ENCODE measurements at regions not wholly inside any gene's neighbourhood (a gene's known extent, or its start where the extent isn't known, plus 50 kb on each side); places are given as distances from the start of the nearest gene placed in this dataset.

DNA sequence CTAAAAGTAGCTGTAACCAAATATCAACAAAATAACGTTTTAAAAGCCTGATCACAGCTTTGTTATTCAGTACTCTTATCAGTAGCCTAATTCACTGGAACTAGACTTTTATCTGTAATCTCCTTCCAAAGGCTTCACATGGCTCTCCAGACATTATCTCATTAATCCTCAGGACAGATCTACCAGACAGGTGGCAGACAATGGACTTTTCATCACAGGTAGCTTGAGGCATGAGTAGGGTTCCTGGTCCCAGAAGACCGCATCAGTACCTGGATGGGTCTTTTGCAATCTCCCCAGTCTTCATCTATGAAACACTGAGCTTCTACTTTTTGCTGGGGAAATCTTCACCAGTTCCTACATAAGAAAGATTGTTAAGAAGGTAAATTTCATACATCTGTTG, 132.2 kb upstream of the FOXD3 start:
- TF ChIP-seq RARB (CRISPR knock-in tag; IDR thresholded peaks at IDR 0.05) (no peak), ZFP30 (CRISPR knock-in tag; IDR thresholded peaks at IDR 0.05) (no peak)
- no peak for ATAC-seq

DNA sequence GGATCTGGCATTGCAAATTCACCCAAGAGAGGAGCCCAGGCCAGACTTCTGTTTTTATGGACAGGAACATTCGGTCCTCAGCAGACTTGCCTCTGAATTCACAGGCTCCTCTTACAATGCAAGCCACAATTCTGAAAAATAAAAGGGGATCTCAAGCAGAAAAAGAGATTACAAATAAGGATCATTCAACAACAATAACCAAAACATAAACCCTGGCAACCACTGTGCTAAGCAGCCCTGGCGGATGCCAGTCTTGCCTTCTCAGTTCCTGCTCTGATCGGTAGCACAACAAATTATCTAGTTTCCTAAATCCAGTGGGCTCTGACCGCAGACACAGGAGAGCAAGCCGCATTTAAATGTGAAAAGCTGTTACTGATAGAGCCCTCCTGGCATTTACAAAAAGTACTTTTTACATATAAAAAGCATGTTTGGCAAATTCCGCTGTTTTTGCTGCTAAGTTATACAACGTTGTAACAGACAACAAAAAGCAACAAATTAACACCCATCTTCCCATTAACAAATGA, 123.4 kb upstream of the FOXD3 start:
- no peak for TF ChIP-seq RARB (CRISPR knock-in tag; IDR thresholded peaks at IDR 0.05)
- no peak for TF ChIP-seq ESRRG (CRISPR knock-in tag; IDR thresholded peaks at IDR 0.05)
- TF ChIP-seq ZFP30 (CRISPR knock-in tag; IDR thresholded peaks at IDR 0.05): no peak
- TF ChIP-seq OSR1 (CRISPR knock-in tag; IDR thresholded peaks at IDR 0.05): no peak
- TF ChIP-seq ZNF70 (CRISPR knock-in tag; IDR thresholded peaks at IDR 0.05): no peak
- ATAC-seq: no peak

DNA sequence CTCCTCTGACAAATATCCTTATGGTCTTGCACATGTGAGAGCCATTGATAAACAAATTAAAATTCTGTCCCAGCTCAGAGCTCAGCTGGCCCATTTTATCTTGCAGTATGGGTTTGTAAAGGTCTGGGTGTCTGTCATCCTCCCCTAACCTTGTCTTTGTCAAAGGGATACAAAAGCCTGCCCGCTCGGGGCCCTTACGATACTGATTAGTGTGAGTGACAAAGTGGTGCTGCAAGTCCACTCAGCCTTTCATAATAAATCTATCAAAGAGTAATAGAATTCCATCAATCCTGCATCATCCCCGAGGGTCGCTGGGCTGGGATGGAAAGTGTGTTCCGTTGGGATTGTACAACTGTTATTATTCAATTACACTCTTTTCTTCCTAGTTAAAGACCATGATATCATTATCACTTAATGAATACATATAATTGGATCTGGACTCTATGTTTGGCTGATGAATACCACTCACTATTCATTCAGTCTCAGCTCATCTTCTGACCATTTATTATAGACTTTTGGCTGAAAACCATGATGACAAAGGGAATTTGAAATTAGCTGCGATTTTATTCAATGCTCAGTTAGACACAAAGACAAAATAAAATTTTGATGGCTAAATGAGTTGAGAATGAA, 122.5 kb upstream of the FOXD3 start:
- no peak for ATAC-seq
- no peak for TF ChIP-seq PPARA (CRISPR knock-in tag; IDR thresholded peaks at IDR 0.05; ENCODE audit: borderline replicate concordance)
- no peak for TF ChIP-seq OSR1 (CRISPR knock-in tag; IDR thresholded peaks at IDR 0.05)
- TF ChIP-seq, protein P1, sequence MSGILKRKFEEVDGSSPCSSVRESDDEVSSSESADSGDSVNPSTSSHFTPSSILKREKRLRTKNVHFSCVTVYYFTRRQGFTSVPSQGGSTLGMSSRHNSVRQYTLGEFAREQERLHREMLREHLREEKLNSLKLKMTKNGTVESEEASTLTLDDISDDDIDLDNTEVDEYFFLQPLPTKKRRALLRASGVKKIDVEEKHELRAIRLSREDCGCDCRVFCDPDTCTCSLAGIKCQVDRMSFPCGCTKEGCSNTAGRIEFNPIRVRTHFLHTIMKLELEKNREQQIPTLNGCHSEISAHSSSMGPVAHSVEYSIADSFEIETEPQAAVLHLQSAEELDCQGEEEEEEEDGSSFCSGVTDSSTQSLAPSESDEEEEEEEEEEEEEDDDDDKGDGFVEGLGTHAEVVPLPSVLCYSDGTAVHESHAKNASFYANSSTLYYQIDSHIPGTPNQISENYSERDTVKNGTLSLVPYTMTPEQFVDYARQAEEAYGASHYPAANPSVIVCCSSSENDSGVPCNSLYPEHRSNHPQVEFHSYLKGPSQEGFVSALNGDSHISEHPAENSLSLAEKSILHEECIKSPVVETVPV (CRISPR knock-in tag; IDR thresholded peaks at IDR 0.05): no peak
- no peak for TF ChIP-seq GLIS3 (CRISPR knock-in tag; IDR thresholded peaks at IDR 0.05)
- no peak for TF ChIP-seq ZNF8 (CRISPR knock-in tag; IDR thresholded peaks at IDR 0.05)

DNA sequence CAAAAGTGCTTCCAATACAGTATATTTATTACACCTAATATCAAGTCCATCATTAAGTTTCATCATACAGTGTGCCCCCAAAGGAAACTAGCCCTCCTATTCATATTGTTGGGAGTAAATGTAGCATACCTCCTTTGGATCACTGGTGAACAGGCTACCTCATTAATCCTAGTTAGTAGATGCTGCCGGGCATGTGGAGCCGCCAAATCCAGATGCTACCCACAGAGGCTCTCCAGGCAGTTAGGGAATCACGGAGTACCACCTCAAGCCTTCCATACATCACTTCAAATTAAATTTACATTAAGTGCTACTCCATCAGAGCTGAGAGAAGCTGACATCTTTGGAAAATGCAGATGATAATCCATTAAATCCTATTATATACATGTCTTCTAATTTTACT, 121.7 kb upstream of the FOXD3 start:
- no peak for ATAC-seq

DNA sequence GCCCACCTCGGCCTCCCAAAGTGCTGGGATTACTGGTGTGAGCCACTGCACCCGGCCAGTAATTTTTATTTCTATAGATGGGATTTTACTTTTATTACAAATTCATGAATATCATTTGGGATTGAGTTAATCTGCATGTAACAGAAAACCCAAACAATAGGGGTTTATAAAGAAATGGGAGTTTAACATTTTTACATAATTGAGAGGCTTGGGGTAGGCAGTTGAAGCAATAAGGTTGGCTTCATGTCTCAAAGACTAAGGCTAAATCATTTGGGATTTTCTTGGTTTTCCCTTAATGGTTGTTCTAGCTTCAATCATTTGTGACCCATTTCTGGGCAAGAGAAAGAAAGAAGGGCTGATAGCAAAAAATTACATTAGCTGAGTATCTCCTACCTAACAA, 118.7 kb upstream of the FOXD3 start:
- no peak for ATAC-seq
- TF ChIP-seq CSDC2 (CRISPR knock-in tag; IDR thresholded peaks at IDR 0.05): no peak
- TF ChIP-seq GLIS3 (CRISPR knock-in tag; IDR thresholded peaks at IDR 0.05): no peak
- no peak for TF ChIP-seq ZFP30 (CRISPR knock-in tag; IDR thresholded peaks at IDR 0.05)
- TF ChIP-seq RARB (CRISPR knock-in tag; IDR thresholded peaks at IDR 0.05): no peak
- TF ChIP-seq, protein P2, sequence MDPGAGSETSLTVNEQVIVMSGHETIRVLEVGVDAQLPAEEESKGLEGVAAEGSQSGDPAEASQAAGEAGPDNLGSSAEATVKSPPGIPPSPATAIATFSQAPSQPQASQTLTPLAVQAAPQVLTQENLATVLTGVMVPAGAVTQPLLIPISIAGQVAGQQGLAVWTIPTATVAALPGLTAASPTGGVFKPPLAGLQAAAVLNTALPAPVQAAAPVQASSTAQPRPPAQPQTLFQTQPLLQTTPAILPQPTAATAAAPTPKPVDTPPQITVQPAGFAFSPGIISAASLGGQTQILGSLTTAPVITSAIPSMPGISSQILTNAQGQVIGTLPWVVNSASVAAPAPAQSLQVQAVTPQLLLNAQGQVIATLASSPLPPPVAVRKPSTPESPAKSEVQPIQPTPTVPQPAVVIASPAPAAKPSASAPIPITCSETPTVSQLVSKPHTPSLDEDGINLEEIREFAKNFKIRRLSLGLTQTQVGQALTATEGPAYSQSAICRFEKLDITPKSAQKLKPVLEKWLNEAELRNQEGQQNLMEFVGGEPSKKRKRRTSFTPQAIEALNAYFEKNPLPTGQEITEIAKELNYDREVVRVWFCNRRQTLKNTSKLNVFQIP (CRISPR knock-in tag; IDR thresholded peaks at IDR 0.05; ENCODE audit: borderline replicate concordance, low read depth): no peak
- TF ChIP-seq BACH2 (CRISPR knock-in tag; IDR thresholded peaks at IDR 0.05; ENCODE audit: borderline replicate concordance): no peak
- no peak for TF ChIP-seq ZC3H10 (CRISPR knock-in tag; IDR thresholded peaks at IDR 0.05)
- no peak for TF ChIP-seq ESRRG (CRISPR knock-in tag; IDR thresholded peaks at IDR 0.05)
- TF ChIP-seq TCF4 (CRISPR knock-in tag; IDR thresholded peaks at IDR 0.05; ENCODE audit: borderline replicate concordance): no peak
- TF ChIP-seq PPARA (CRISPR knock-in tag; IDR thresholded peaks at IDR 0.05; ENCODE audit: borderline replicate concordance): no peak
- no peak for TF ChIP-seq OSR1 (CRISPR knock-in tag; IDR thresholded peaks at IDR 0.05)
- TF ChIP-seq ZNF8 (CRISPR knock-in tag; IDR thresholded peaks at IDR 0.05): no peak
- no peak for TF ChIP-seq ZNF70 (CRISPR knock-in tag; IDR thresholded peaks at IDR 0.05)
- no peak for TF ChIP-seq ZNF565 (CRISPR knock-in tag; conservative IDR thresholded peaks at IDR 0.05; ENCODE audit: low read depth)
- TF ChIP-seq, protein P1 (CRISPR knock-in tag; IDR thresholded peaks at IDR 0.05): no peak

More for the DNA sequence above, 121.7 kb upstream of the FOXD3 start:
- TF ChIP-seq, protein P3, sequence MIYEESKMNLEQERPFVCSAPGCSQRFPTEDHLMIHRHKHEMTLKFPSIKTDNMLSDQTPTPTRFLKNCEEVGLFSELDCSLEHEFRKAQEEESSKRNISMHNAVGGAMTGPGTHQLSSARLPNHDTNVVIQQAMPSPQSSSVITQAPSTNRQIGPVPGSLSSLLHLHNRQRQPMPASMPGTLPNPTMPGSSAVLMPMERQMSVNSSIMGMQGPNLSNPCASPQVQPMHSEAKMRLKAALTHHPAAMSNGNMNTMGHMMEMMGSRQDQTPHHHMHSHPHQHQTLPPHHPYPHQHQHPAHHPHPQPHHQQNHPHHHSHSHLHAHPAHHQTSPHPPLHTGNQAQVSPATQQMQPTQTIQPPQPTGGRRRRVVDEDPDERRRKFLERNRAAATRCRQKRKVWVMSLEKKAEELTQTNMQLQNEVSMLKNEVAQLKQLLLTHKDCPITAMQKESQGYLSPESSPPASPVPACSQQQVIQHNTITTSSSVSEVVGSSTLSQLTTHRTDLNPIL (CRISPR knock-in tag; IDR thresholded peaks at IDR 0.05; ENCODE audit: low read depth): no peak
- TF ChIP-seq TOX (CRISPR knock-in tag; IDR thresholded peaks at IDR 0.05; ENCODE audit: borderline replicate concordance): no peak
- no peak for TF ChIP-seq PPARA (CRISPR knock-in tag; IDR thresholded peaks at IDR 0.05; ENCODE audit: borderline replicate concordance)
- TF ChIP-seq, protein P2 (CRISPR knock-in tag; IDR thresholded peaks at IDR 0.05; ENCODE audit: borderline replicate concordance, low read depth): no peak
- no peak for TF ChIP-seq ZFP30 (CRISPR knock-in tag; IDR thresholded peaks at IDR 0.05)
- TF ChIP-seq, protein P1 (CRISPR knock-in tag; IDR thresholded peaks at IDR 0.05): no peak
- TF ChIP-seq ZNF565 (CRISPR knock-in tag; conservative IDR thresholded peaks at IDR 0.05; ENCODE audit: low read depth): no peak
